HG03196 (cell line): ENCODE measurements at regions not wholly inside any gene's neighbourhood (a gene's known extent, or its start where the extent isn't known, plus 50 kb on each side); places are given as distances from the start of the nearest gene placed in this dataset.

Experiments used
- ATAC-seq: cut with Tn5 transposase; IDR thresholded peaks from one replicate; pipeline ENCODE4 v1.9.1; 2021; ENCODE audit not compliant: unreplicated experiment

DNA sequence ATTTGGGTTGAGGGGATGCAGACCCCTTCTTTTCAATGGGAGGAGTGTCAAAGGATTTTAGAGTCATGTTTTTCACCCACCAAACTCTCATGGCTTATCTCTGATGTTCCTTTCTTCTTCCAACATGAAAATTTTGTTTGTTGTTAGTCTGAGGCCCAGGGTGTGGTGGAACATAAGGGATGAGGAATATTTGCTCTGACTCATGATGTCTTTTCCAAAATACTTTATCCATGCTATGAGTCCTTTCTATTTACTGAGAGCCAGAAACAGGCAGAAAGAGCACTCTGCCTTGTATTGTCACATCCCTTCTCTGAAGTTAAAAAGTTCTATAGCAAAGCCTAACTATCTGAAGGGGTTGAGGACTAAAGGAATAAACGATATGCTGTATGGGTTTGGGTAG lies 61.6 kb upstream of the GYPA start:
- ATAC-seq, result no peak

- ATAC-seq, result no peak
Observed at GRCh38 chr4:144203155-144203554, 62.6 kb upstream of the GYPA start.

DNA sequence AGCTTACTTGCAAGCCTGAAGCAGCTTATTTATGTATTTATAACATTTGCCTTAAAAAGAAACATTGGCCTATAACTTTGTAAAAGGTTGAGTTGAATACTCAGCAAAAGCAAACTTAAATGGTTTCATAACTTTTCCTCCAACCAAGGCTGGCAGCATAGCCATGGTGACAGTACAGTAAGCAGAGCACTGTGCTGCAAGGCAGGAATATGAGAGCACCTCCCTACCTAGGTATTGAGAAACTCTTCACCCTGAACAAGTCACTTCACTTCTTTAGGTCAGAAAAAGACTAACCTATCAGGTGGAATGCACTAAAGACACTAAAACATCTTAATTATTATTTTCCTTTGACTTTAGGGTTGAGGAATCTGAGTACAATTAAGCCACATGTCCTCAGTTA lies 63.9 kb upstream of the GYPA start:
- no peak for ATAC-seq

- ATAC-seq, result no peak
Observed at GRCh38 chr4:144206711-144207110, 66.2 kb upstream of the GYPA start.

DNA sequence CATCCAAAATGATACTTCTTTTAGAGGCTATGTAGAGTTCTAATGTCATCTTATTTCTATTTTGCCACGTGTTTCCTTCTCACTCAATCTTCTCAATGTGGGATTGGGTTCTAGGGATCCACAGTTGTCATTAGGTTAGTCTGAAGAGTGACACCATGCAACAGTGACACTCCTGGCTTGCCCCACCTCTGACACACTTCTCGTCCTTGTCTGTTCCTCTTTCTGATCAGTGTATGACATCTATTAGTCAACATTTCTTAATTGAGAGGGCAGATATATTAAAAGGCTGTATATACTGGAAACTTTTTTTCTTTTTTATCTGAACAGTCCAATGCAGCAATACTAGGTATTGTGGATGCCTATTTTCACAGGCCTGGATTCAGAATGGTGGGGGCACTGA lies 67.6 kb upstream of the GYPA start:
- ATAC-seq, result no peak

DNA sequence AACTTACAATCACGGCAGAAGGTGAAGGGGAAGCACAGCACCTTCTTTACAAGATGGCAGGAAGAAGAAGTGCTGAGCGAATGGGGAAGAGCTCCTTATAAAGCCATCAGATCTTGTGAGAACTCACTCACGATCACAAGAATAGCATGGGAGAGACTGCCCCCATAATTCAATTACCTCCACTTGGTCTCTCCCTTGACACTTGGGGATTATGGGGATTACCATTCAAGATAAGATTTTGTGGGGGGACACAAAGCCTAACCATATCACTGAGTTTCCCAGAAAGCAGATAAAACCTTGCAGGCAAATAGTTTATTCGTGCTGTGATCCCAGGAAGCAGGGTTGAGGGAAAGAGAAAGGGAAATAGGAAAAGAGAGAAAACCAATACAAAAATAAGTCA lies 69.0 kb upstream of the GYPA start:
- ATAC-seq, result no peak

GRCh38 chr4:144213371-144213770 lies 72.9 kb upstream of the GYPA start:
- no peak for ATAC-seq

DNA sequence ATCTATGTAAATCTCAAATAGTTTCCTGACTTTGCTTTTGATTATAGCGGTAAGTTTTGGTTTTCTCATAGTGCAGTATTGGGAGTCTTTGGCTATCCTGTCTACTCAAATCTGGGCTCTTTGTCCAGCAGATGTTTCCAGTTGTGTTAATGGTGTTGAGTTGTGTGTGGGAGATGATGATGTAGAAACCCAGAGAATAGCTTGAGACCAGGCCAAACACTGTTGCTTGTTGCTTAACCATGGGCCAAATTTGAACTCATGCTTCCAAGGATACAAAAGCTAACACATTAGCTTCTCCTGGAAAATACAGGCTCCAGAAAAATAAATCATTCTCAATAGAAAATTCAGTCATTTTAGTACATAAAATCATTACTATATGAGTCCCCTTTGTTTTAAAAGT lies 82.6 kb upstream of the GYPA start:
- no peak for ATAC-seq

- ATAC-seq, result no peak
Observed at GRCh38 chr4:144223661-144224060, 83.1 kb upstream of the GYPA start.

DNA sequence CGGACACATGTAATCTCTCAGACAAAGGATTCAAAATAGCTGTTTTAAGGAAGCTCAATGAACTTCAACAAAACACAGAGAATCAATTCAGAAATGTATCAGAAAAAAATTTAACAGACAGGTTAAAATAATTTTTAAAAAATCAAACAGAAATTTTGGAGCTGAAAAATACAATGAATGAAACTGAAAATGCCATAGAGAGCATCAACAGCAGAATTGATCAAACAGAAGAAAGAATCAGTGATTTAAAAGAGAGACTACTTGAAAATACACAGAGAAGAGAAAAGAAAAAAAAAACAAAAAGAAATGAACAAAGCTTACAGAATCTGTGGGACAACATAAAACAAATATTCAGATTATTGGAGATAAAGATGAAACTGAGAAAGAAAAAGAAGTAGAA lies 118.8 kb upstream of the GYPA start:
- no peak for ATAC-seq

- no peak for ATAC-seq
Observed at GRCh38 chr4:144267084-144267483, 126.6 kb upstream of the GYPA start.

DNA sequence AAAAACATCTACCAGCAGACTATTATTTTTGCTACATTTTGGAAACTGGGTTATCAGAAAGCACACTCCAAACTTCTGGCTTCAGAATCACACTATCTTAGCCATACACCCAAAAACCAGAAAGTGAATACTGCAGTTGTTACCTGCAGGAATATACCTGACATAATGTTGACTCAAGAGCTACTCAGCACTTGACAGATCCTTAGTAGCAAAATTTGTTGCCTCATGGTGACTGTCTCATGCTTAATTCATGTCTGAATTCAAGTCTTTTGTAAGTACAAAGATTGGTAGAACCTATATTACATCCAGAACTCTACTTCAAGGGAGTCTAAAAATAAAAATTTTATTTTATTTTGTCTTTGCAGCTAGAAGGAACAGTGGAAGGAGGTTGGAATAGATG lies 140.2 kb upstream of the GYPA start:
- ATAC-seq, result no peak

DNA sequence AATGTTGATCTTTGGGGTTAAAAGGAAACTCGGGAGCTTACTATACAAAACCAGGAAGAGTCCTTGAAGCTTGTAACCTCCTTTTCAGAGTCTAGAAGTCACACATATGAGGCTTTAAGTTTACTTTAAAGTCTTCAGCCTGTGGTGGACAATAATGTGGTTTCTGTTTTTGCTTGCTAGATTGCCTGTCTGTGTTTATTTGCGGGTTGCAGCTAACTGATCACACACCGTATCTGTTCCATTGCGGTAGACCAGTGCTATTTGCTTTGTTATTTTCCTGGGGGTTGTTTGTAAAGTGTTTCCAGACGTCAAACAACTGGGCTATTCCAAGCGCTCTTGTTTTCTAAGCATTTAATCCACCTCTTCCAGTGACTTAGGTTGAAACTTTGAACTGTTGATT lies 143.0 kb upstream of the GYPA start:
- no peak for ATAC-seq

DNA sequence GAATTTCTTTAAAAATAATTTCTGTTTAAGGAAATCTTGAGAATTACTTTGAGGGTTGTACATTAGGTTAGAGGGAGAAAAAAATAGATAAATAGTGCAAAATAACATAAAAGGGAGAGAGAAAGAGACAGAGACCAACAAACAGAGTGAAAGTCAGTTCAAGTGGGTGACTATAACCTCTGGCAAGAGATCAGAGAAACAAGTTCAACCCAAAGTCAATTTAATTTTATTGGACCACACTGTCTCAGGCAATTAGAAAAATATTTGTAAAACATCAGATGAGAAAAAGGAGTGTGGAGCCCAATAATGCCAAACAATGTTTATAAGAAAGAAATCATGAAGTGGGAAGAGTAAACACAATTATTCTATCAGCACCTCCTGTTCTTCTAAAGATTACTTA lies 143.5 kb upstream of the GYPA start:
- ATAC-seq, result no peak

- peak; percentile 85 for ATAC-seq
Observed at GRCh38 chr4:144288011-144288903, 147.7 kb upstream of the GYPA start.

GRCh38 chr4:144289667-144290428 lies 149.3 kb upstream of the GYPA start:
- ATAC-seq, result no peak

- ATAC-seq, result no peak
Observed at GRCh38 chr4:144291164-144291563, 150.6 kb upstream of the GYPA start.

- ATAC-seq, result no peak
Observed at GRCh38 chr4:144294211-144294610, 153.7 kb upstream of the GYPA start.

DNA sequence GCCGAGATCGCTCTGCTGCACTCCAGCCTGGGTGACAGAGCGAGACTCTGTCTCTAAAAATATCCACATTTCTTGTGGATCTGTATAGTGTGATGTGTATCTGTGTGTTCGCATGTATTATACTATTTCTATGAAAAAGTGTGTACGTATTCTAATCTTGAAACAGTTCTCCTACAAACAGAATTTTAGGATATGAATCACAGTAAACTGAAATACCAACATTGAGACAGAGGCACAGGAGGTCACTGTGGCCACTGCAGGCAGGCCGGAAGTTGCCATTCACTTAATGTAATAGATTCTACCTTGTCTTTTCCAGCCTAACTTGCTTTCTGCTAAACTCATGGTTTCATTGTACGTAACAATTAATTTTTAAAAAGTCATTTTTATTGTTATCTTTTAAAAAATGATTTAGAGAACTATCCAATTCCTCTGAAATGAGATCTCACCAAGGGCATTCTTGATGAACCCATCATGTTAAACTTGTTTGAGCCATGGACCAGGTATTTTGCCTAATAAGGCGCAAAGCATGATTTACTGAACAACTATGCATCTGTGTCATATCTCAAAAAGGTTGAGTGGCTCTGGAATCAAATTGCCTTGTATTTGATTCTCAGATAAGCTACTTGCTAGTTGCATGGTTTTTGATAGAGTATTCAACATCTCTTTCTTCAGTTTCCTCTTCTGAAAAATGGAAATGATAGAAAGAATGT lies 154.9 kb upstream of the GYPA start:
- ATAC-seq, result no peak

- no peak for ATAC-seq
Observed at GRCh38 chr4:144296941-144297340, 156.4 kb upstream of the GYPA start.

- ATAC-seq, result no peak
Observed at GRCh38 chr4:144298519-144298918, 158.0 kb upstream of the GYPA start.

GRCh38 chr4:144300616-144301015 lies 160.1 kb upstream of the GYPA start:
- ATAC-seq, result no peak
